HEK293 (cell line): ENCODE measurements at regions not wholly inside any gene's neighbourhood (a gene's known extent, or its start where the extent isn't known, plus 50 kb on each side); places are given as distances from the start of the nearest gene placed in this dataset.

Experiments
- ELK4 ChIP-seq: IDR thresholded peaks from 2 replicates; pipeline ENCODE4 v1.6.1; 2011; ENCODE audit warnings: mild to moderate bottlenecking, low read depth, low read length, borderline replicate concordance
- SALL2 ChIP-seq: fragments of 450-650 bp; formaldehyde crosslinking; IDR thresholded peaks from 2 replicates; pipeline ENCODE4 v1.5.0; 2017; ENCODE audit warnings: missing biosample characterization, mild to moderate bottlenecking, missing genetic modification characterization, borderline replicate concordance
- ZNF121 ChIP-seq: fragments of 450-650 bp; formaldehyde crosslinking; IDR thresholded peaks from 2 replicates; pipeline ENCODE4 v1.5.1; 2016; ENCODE audit warnings: missing biosample characterization, missing genetic modification characterization
- ZNF398 ChIP-seq: fragments of 450-650 bp; formaldehyde crosslinking; IDR thresholded peaks from 2 replicates; pipeline ENCODE4 v1.5.1; 2017; ENCODE audit warnings: missing biosample characterization, missing genetic modification characterization
- TF ChIP-seq, protein P1 (sequence below): fragments of 450-650 bp; formaldehyde crosslinking; IDR thresholded peaks from 2 replicates; pipeline ENCODE4 v1.5.1; 2016; ENCODE audit warnings: missing biosample characterization, missing genetic modification characterization
- TF ChIP-seq, protein P2 (sequence below): fragments of 450-650 bp; formaldehyde crosslinking; IDR thresholded peaks from 2 replicates; pipeline ENCODE4 v1.5.1; 2016; ENCODE audit warnings: missing biosample characterization, missing genetic modification characterization

GRCh38 chr5:117539692-117540091, 965.1 kb upstream of the SEMA6A start:
- TF ChIP-seq, protein P1, sequence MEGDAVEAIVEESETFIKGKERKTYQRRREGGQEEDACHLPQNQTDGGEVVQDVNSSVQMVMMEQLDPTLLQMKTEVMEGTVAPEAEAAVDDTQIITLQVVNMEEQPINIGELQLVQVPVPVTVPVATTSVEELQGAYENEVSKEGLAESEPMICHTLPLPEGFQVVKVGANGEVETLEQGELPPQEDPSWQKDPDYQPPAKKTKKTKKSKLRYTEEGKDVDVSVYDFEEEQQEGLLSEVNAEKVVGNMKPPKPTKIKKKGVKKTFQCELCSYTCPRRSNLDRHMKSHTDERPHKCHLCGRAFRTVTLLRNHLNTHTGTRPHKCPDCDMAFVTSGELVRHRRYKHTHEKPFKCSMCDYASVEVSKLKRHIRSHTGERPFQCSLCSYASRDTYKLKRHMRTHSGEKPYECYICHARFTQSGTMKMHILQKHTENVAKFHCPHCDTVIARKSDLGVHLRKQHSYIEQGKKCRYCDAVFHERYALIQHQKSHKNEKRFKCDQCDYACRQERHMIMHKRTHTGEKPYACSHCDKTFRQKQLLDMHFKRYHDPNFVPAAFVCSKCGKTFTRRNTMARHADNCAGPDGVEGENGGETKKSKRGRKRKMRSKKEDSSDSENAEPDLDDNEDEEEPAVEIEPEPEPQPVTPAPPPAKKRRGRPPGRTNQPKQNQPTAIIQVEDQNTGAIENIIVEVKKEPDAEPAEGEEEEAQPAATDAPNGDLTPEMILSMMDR (tag by site-specific recombination): no peak
- TF ChIP-seq SALL2 (tag by site-specific recombination): no peak
- no peak for TF ChIP-seq ZNF398 (tag by site-specific recombination)
- TF ChIP-seq ZNF121 (tag by site-specific recombination): no peak
- TF ChIP-seq, protein P2, sequence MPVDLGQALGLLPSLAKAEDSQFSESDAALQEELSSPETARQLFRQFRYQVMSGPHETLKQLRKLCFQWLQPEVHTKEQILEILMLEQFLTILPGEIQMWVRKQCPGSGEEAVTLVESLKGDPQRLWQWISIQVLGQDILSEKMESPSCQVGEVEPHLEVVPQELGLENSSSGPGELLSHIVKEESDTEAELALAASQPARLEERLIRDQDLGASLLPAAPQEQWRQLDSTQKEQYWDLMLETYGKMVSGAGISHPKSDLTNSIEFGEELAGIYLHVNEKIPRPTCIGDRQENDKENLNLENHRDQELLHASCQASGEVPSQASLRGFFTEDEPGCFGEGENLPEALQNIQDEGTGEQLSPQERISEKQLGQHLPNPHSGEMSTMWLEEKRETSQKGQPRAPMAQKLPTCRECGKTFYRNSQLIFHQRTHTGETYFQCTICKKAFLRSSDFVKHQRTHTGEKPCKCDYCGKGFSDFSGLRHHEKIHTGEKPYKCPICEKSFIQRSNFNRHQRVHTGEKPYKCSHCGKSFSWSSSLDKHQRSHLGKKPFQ (tag by site-specific recombination): no peak
- no peak for TF ChIP-seq ELK4
